ENCODE measurements at regions not wholly inside any gene's neighbourhood (a gene's known extent, or its start where the extent isn't known, plus 50 kb on each side); places are given as distances from the start of the nearest gene placed in this dataset.

GRCh38 chr3:145981056-145981455 is 179.9 kb downstream of the PLOD2 start:
- TF ChIP-seq, protein P1, sequence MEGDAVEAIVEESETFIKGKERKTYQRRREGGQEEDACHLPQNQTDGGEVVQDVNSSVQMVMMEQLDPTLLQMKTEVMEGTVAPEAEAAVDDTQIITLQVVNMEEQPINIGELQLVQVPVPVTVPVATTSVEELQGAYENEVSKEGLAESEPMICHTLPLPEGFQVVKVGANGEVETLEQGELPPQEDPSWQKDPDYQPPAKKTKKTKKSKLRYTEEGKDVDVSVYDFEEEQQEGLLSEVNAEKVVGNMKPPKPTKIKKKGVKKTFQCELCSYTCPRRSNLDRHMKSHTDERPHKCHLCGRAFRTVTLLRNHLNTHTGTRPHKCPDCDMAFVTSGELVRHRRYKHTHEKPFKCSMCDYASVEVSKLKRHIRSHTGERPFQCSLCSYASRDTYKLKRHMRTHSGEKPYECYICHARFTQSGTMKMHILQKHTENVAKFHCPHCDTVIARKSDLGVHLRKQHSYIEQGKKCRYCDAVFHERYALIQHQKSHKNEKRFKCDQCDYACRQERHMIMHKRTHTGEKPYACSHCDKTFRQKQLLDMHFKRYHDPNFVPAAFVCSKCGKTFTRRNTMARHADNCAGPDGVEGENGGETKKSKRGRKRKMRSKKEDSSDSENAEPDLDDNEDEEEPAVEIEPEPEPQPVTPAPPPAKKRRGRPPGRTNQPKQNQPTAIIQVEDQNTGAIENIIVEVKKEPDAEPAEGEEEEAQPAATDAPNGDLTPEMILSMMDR (IDR thresholded peaks at IDR 0.05), result no peak
- H3K36me3 Mint-ChIP-seq (ENCODE audit: low read depth), result peaks cover 10% of the 10 kb centered on the region; the same call in 1 of the 2 replicates
- no peak overlapping the region for H3K4me3 Mint-ChIP-seq
- no peak overlapping the region for H3K27ac Mint-ChIP-seq
- no peaks in the 10 kb centered on the region; the same call in none of the 2 replicates for H3K9me3 Mint-ChIP-seq
- H3K4me1 Mint-ChIP-seq (ENCODE audit: low read depth), result no peaks in the 10 kb centered on the region
- H3K27me3 Mint-ChIP-seq (ENCODE audit: insufficient read depth), result no peaks in the 10 kb centered on the region
- no peak for DNase-seq

DNA sequence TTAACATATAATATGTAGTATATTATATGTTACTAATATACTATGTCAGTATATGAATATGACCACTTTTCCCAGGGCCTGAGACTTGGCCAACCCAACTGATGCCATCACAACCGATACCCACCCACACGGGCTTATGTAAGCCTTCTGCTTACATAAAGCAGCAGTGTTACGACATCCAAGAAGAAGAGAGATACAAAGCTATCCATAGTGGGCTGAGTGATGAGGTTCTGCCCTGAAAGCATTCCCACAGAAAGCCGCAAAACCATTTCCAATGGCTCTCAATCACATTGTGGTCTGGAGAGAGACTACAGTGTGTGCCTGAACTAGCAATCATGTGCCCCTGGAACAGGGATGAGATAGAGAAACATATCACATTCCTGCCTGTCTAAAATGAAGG is 177.9 kb downstream of the PLOD2 start:
- Mint-ChIP-seq H3K4me1 (ENCODE audit: low read depth) (no peaks in the 10 kb centered on the region), H3K4me3 (no peak overlapping the region), H3K9me3 (no peaks in the 10 kb centered on the region; the same call in none of the 2 replicates)

More for the DNA sequence above, 177.9 kb downstream of the PLOD2 start:
- Mint-ChIP-seq H3K27ac (no peak overlapping the region), H3K27me3 (ENCODE audit: insufficient read depth) (no peaks in the 10 kb centered on the region), H3K36me3 (ENCODE audit: low read depth) (peaks cover 10% of the 10 kb centered on the region; the same call in 1 of the 2 replicates)
- TF ChIP-seq, protein P1 (IDR thresholded peaks at IDR 0.05), result no peak
- no peak for DNase-seq
